H9 (cell line): ENCODE measurements at regions not wholly inside any gene's neighbourhood (a gene's known extent, or its start where the extent isn't known, plus 50 kb on each side); places are given as distances from the start of the nearest gene placed in this dataset.

Source experiments
- DNase-seq: peaks from one replicate; pipeline ENCODE4 v3.0.0-alpha.2; 2017
- H2AFZ ChIP-seq: one replicate; pipeline ENCODE4 v1.6.1; 2013; ENCODE audit warnings: mild to moderate bottlenecking, low read length, control low read depth, moderate library complexity
- H2AK5ac ChIP-seq: 2 replicates; pipeline ENCODE4 v1.6.1; 2013; ENCODE audit warnings: low read length, control low read depth, mixed read lengths; ENCODE audit not compliant: insufficient read length
- H2BK120ac ChIP-seq: one replicate; pipeline ENCODE4 v1.6.1; 2013; ENCODE audit warnings: low read depth, mild to moderate bottlenecking, low read length, control low read depth, inconsistent platforms; ENCODE audit not compliant: poor library complexity, severe bottlenecking
- H2BK12ac ChIP-seq: 2 replicates; pipeline ENCODE4 v1.6.1; 2013; ENCODE audit warnings: low read length, control low read depth, mixed read lengths, low read depth; ENCODE audit not compliant: insufficient read length
- H2BK15ac ChIP-seq: 2 replicates; pipeline ENCODE4 v1.6.1; 2013; ENCODE audit warnings: low read depth, low read length, control low read depth
- H2BK20ac ChIP-seq: one replicate; pipeline ENCODE4 v1.6.1; 2013; ENCODE audit warnings: low read depth, mild to moderate bottlenecking, low read length, control low read depth, inconsistent platforms; ENCODE audit not compliant: poor library complexity, severe bottlenecking
- H2BK5ac ChIP-seq: 2 replicates; pipeline ENCODE4 v1.6.1; 2013; ENCODE audit warnings: low read length, control low read depth, mixed read lengths; ENCODE audit not compliant: insufficient read length
- H3K14ac ChIP-seq: 2 replicates; pipeline ENCODE4 v1.6.1; 2013; ENCODE audit warnings: low read length, control low read depth; ENCODE audit not compliant: insufficient read depth
- H3K18ac ChIP-seq: 2 replicates; pipeline ENCODE4 v1.6.1; 2013; ENCODE audit warnings: low read depth, mild to moderate bottlenecking, mixed read lengths, low read length, control low read depth; ENCODE audit not compliant: insufficient read length
- H3K23ac ChIP-seq: 2 replicates; pipeline ENCODE4 v1.6.1; 2013; ENCODE audit warnings: low read length, control low read depth, mixed read lengths, low read depth; ENCODE audit not compliant: insufficient read length
- H3K23me2 ChIP-seq: 2 replicates; pipeline ENCODE4 v1.6.1; 2013; ENCODE audit warnings: low read depth, mild to moderate bottlenecking, mixed read lengths, low read length, control low read depth; ENCODE audit not compliant: insufficient read length, poor library complexity, severe bottlenecking
- H3K27ac ChIP-seq: 2 replicates; pipeline ENCODE4 v1.5.1; 2013; ENCODE audit warnings: low read length, control low read depth, mixed read lengths, low read depth; ENCODE audit not compliant: insufficient read length
- H3K27me3 ChIP-seq: 2 replicates; pipeline ENCODE4 v1.6.1; 2013; ENCODE audit warnings: low read length, control low read depth, inconsistent platforms; ENCODE audit not compliant: insufficient read depth
- H3K4ac ChIP-seq: 2 replicates; pipeline ENCODE4 v1.6.1; 2013; ENCODE audit warnings: low read depth, mild to moderate bottlenecking, control low read depth, inconsistent platforms, low read length, moderate library complexity
- H3K4me1 ChIP-seq: 2 replicates; pipeline ENCODE4 v1.6.1; 2013; ENCODE audit warnings: low read length, control low read depth, inconsistent platforms; ENCODE audit not compliant: insufficient read depth
- H3K4me2 ChIP-seq: 2 replicates; pipeline ENCODE4 v1.6.1; 2013; ENCODE audit warnings: low read length, control low read depth, mixed read lengths; ENCODE audit not compliant: insufficient read length, insufficient read depth
- H3K56ac ChIP-seq: 2 replicates; pipeline ENCODE4 v1.6.1; 2013; ENCODE audit warnings: low read depth, mild to moderate bottlenecking, mixed read lengths, low read length, control low read depth; ENCODE audit not compliant: insufficient read length
- H3K79me1 ChIP-seq: 2 replicates; pipeline ENCODE4 v1.6.1; 2013; ENCODE audit warnings: low read depth, mild to moderate bottlenecking, moderate library complexity, low read length, control low read depth, inconsistent platforms; ENCODE audit not compliant: insufficient read depth, poor library complexity, severe bottlenecking
- H3K79me2 ChIP-seq: 2 replicates; pipeline ENCODE4 v1.6.1; 2013; ENCODE audit warnings: low read length, control low read depth, inconsistent platforms; ENCODE audit not compliant: insufficient read depth
- H3K9ac ChIP-seq: 2 replicates; pipeline ENCODE4 v1.6.1; 2013; ENCODE audit warnings: low read length, control low read depth, mixed read lengths; ENCODE audit not compliant: insufficient read length; ENCODE audit errors: extremely low read depth
- H3K9me3 ChIP-seq: one replicate; pipeline ENCODE4 v1.6.1; 2013; ENCODE audit warnings: low read depth, low read length, inconsistent platforms; ENCODE audit not compliant: control insufficient read depth
- H3T11ph ChIP-seq: one replicate; pipeline ENCODE4 v1.6.1; 2013; ENCODE audit warnings: mild to moderate bottlenecking, low read length, control low read depth, inconsistent platforms
- H4K20me1 ChIP-seq: one replicate; pipeline ENCODE4 v1.6.1; 2013; ENCODE audit not compliant: control insufficient read depth, insufficient read length, insufficient read depth
- H4K5ac ChIP-seq: 2 replicates; pipeline ENCODE4 v1.6.1; 2013; ENCODE audit warnings: low read depth, mild to moderate bottlenecking, mixed read lengths, low read length, control low read depth; ENCODE audit not compliant: insufficient read length
- H4K8ac ChIP-seq: replicated peaks from 2 replicates; pipeline ENCODE4 v1.6.1; 2013; ENCODE audit warnings: low read length, control low read depth, mixed read lengths, low read depth; ENCODE audit not compliant: insufficient read length
- H4K91ac ChIP-seq: 2 replicates; pipeline ENCODE4 v1.6.1; 2013; ENCODE audit warnings: low read depth, mild to moderate bottlenecking, moderate library complexity, mixed read lengths, low read length, control low read depth; ENCODE audit not compliant: insufficient read length
- H3K27ac Mint-ChIP-seq, 3 experiments: 2 replicates in 2 of 3; 3 replicates in 1 of 3; pipeline ENCODE4 v1.8.0; 2020 to 2021; ENCODE audit warnings: mixed read lengths in 3 of 3, mild to moderate bottlenecking in 1 of 3, moderate library complexity in 1 of 3
- H3K27me3 Mint-ChIP-seq: 2 replicates; pipeline ENCODE4 v1.8.0; 2021; ENCODE audit warnings: low read depth, mild to moderate bottlenecking, moderate library complexity, mixed read lengths
- H3K36me3 Mint-ChIP-seq, 3 experiments: 2 replicates in 2 of 3; 3 replicates in 1 of 3; pipeline ENCODE4 v1.8.0; 2020 to 2021; ENCODE audit warnings: low read depth in 3 of 3, mixed read lengths in 3 of 3; ENCODE audit not compliant: insufficient read depth in 1 of 3
- H3K4me1 Mint-ChIP-seq, 2 experiments: 2 replicates each; pipeline ENCODE4 v1.8.0; 2020; ENCODE audit warnings: mixed read lengths in 2 of 2
- H3K4me3 Mint-ChIP-seq, 2 experiments: 2 replicates in 1 of 2; 3 replicates in 1 of 2; pipeline ENCODE4 v1.8.0; 2020 to 2021; ENCODE audit warnings: mild to moderate bottlenecking in 2 of 2, mixed read lengths in 2 of 2, moderate library complexity in 1 of 2
- H3K9me3 Mint-ChIP-seq, 2 experiments: 2 replicates in 1 of 2; 3 replicates in 1 of 2; pipeline ENCODE4 v1.8.0; 2020; ENCODE audit warnings: mild to moderate bottlenecking in 2 of 2, mixed read lengths in 2 of 2, moderate library complexity in 1 of 2
- WGBS: extraction: QIAGEN DNeasy Blood & Tissue Kit; methylation state at CpG from one replicate; pipeline ENCODE4 v1.1.7; 2013; ENCODE audit warnings: missing lambda C conversion rate, low lambda C conversion rate, mixed read lengths; ENCODE audit not compliant: insufficient read length; ENCODE audit errors: extremely low coverage; 5-methylcytosine and 5-hydroxymethylcytosine counted together
- TF ChIP-seq, protein P1 (sequence below): fragments of 200-600 bp; sonication (generic); conservative IDR thresholded peaks from 3 replicates; pipeline ENCODE4 v1.8.0; 2021; ENCODE audit warnings: antibody characterized with exemption, mild to moderate bottlenecking

DNA sequence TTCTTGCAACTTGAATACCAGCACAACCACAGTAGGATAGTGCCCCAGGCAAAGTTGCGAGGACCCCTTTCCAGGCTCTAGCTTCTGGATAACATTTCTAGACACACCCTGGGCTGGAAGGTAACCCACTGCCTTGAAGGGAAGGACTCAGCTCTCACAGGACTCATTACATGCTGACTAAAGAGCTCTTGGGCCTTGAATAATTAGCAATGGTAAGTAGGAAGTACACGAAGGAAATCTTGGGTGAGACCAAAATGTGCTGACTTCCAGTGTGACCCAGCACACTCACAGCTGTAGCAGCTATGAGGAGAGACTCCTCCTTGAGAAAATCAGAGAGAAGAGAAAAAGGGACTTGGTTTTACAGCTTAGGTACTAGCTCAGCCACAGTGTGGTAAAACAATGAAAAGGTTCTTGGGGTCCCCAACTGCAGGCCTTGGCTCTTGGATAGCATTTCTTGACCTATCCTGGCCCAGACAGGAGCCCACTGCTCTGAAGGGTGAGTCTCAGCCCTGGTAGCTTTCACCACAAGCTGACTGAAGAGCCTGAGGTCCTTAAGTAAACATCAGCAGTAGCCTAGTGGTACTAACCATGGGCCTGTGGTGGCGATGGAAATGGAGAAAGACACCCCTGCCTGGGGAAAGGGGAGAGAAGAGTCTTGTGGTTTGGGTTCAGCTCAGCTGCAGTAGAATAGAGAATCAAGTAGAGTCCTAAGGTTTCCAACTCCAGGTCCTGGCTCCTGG is 621.7 kb downstream of the SEMA5A start:
- no peak overlapping the region for H3K4me3 Mint-ChIP-seq
- Histone ChIP-seq H3K23ac (no peak overlapping the region), H3K27me3 (no peaks in the 10 kb centered on the region), H3K4me2 (no peak overlapping the region), H2AK5ac (no peak overlapping the region), H2BK20ac (no peak overlapping the region), H2BK12ac (no peak overlapping the region), H4K91ac (no peak overlapping the region), H3K14ac (no peak overlapping the region), H3K79me1 (no peaks in the 10 kb centered on the region), H3K79me2 (no peaks in the 10 kb centered on the region), H2BK15ac (no peak overlapping the region), H3K18ac (no peak overlapping the region), H2BK120ac (no peak overlapping the region), H2AFZ (no peak overlapping the region), H3K4me1 (no peaks in the 10 kb centered on the region), H3K56ac (no peak overlapping the region), H3K9ac (no peak overlapping the region), H3K9me3 (no peaks in the 10 kb centered on the region), H4K5ac (no peak overlapping the region), H4K20me1 (no peaks in the 10 kb centered on the region), H2BK5ac (no peak overlapping the region), H3T11ph (no peak overlapping the region), H4K8ac (no peak overlapping the region), H3K27ac (no peak overlapping the region), H3K4ac (no peak overlapping the region), H3K23me2 (no peaks in the 10 kb centered on the region)
- TF ChIP-seq, protein P1, sequence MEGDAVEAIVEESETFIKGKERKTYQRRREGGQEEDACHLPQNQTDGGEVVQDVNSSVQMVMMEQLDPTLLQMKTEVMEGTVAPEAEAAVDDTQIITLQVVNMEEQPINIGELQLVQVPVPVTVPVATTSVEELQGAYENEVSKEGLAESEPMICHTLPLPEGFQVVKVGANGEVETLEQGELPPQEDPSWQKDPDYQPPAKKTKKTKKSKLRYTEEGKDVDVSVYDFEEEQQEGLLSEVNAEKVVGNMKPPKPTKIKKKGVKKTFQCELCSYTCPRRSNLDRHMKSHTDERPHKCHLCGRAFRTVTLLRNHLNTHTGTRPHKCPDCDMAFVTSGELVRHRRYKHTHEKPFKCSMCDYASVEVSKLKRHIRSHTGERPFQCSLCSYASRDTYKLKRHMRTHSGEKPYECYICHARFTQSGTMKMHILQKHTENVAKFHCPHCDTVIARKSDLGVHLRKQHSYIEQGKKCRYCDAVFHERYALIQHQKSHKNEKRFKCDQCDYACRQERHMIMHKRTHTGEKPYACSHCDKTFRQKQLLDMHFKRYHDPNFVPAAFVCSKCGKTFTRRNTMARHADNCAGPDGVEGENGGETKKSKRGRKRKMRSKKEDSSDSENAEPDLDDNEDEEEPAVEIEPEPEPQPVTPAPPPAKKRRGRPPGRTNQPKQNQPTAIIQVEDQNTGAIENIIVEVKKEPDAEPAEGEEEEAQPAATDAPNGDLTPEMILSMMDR: no peak
- no peak overlapping the region; a peak in 1 of 7 replicates for H3K27ac Mint-ChIP-seq
- H3K27me3 Mint-ChIP-seq: no peaks in the 10 kb centered on the region
- peaks cover 0 to 2% of the 10 kb centered on the region in 2 experiments; a peak in 3 of 5 replicates for H3K9me3 Mint-ChIP-seq
- H3K36me3 Mint-ChIP-seq: no peaks in the 10 kb centered on the region
- no CpG with 5 or more reads among the region's 3 CpGs for WGBS
- no peak for DNase-seq
- no peaks in the 10 kb centered on the region for H3K4me1 Mint-ChIP-seq
